ENCODE measurements at regions not wholly inside any gene's neighbourhood (a gene's known extent, or its start where the extent isn't known, plus 50 kb on each side); places are given as distances from the start of the nearest gene placed in this dataset.

DNA sequence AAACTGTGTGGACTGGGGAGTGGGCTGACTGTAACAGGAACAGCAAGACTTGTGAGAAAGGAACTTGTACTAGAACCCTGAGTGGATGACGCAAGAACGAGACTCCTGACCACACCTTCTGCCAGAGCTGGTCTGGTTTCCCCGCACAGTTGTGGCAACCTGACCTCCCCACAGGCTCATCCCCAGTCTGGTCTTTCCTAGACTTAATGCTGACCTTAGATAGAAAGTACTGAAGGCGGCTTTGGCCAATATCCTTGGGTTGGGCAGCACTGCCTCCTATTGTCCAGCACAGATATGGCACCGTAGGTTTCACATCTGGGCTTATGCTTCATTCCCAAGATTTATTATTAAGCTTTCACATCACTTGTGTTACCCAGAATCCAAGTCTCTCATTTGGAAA lies 137.8 kb upstream of the FRG1 start (continued):
- TF ChIP-seq, protein P1, sequence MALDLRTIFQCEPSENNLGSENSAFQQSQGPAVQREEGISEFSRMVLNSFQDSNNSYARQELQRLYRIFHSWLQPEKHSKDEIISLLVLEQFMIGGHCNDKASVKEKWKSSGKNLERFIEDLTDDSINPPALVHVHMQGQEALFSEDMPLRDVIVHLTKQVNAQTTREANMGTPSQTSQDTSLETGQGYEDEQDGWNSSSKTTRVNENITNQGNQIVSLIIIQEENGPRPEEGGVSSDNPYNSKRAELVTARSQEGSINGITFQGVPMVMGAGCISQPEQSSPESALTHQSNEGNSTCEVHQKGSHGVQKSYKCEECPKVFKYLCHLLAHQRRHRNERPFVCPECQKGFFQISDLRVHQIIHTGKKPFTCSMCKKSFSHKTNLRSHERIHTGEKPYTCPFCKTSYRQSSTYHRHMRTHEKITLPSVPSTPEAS (tag by site-specific recombination; IDR thresholded peaks at IDR 0.05): no peak
- no peak for TF ChIP-seq ZBTB8A (tag by site-specific recombination; IDR thresholded peaks at IDR 0.05)
- no peak for TF ChIP-seq GLIS1 (tag by site-specific recombination; IDR thresholded peaks at IDR 0.05)

DNA sequence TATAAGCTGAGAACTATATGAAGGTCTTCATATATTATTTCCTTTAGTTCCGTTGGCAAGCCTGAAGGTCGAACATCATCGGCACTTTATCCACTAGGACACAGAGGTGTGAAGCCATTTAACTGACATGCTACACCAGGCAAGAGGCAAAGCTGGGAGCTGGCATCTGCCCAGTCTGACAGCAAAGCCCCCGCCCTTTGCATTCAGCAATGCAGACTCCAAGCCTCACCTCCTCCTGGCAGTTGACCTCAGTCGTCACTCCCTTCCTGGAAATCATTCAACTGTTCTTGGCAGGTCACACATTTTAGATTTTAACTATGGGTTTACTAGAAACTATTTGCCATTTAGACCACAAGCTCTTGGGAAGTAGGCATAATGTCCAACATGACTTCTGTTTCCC lies 135.8 kb upstream of the FRG1 start:
- no peak for TF ChIP-seq SP3 (tag by site-specific recombination; IDR thresholded peaks at IDR 0.05)
- ChIA-PET POLR2A (no interaction called here), CTCF (no interaction called here)
- Histone ChIP-seq H3K4me3 (ENCODE audit: low read depth, low read length) (no peak overlapping the region), H3K9me3 (ENCODE audit: control insufficient read depth, insufficient read depth, low read depth, low read length) (no peaks in the 10 kb centered on the region), H3K4me1 (ENCODE audit: control insufficient read depth, insufficient read depth, low read length) (no peaks in the 10 kb centered on the region), H3K27ac (ENCODE audit: extremely low read depth, low read depth, low read length) (no peak overlapping the region), H3K36me3 (ENCODE audit: control insufficient read depth in 2 of 2, insufficient read depth in 1 of 2, low read length in 2 of 2) (no peaks in the 10 kb centered on the region)

DNA sequence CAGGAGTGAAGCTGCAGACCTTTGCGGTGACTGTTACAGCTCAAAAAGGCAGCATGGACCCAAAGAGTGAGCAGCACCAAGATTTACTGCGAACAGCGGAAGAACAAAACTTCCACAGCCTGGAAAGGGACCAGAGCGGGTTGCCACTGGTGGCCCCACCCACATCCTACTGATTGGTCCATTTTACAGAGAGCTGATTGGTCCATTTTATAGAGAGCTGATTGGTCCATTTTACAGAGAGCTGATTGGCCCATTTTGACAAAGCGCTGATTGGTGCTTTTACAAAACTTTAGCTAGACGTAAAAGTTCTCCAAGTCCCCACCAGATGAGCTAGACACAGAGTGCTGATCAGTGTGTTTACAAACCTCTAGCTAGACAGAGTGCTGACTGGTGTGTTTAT lies 134.2 kb upstream of the FRG1 start:
- H3K9me3 ChIP-seq (ENCODE audit: control insufficient read depth, insufficient read depth, low read depth, low read length): no peaks in the 10 kb centered on the region
- H3K27ac ChIP-seq (ENCODE audit: extremely low read depth, low read depth, low read length): no peak overlapping the region
- TF ChIP-seq SETDB1 (IDR thresholded peaks at IDR 0.05; ENCODE audit: insufficient read length, low read length): no peak
- TF ChIP-seq ZNF394 (tag by site-specific recombination; IDR thresholded peaks at IDR 0.05; ENCODE audit: borderline replicate concordance): no peak
- no peak for TF ChIP-seq ZNF146 (tag by site-specific recombination; IDR thresholded peaks at IDR 0.05)
- no peak for TF ChIP-seq ZNF433 (tag by site-specific recombination; IDR thresholded peaks at IDR 0.05; ENCODE audit: low read depth)
- TF ChIP-seq ZNF621 (tag by site-specific recombination; IDR thresholded peaks at IDR 0.05): no peak
- no peak for TF ChIP-seq ZNF530 (tag by site-specific recombination; IDR thresholded peaks at IDR 0.05; ENCODE audit: low read depth)
- TF ChIP-seq, protein P2, sequence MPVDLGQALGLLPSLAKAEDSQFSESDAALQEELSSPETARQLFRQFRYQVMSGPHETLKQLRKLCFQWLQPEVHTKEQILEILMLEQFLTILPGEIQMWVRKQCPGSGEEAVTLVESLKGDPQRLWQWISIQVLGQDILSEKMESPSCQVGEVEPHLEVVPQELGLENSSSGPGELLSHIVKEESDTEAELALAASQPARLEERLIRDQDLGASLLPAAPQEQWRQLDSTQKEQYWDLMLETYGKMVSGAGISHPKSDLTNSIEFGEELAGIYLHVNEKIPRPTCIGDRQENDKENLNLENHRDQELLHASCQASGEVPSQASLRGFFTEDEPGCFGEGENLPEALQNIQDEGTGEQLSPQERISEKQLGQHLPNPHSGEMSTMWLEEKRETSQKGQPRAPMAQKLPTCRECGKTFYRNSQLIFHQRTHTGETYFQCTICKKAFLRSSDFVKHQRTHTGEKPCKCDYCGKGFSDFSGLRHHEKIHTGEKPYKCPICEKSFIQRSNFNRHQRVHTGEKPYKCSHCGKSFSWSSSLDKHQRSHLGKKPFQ (tag by site-specific recombination; IDR thresholded peaks at IDR 0.05): no peak
- TF ChIP-seq, protein P1 (tag by site-specific recombination; IDR thresholded peaks at IDR 0.05): no peak
- TF ChIP-seq, protein P3, sequence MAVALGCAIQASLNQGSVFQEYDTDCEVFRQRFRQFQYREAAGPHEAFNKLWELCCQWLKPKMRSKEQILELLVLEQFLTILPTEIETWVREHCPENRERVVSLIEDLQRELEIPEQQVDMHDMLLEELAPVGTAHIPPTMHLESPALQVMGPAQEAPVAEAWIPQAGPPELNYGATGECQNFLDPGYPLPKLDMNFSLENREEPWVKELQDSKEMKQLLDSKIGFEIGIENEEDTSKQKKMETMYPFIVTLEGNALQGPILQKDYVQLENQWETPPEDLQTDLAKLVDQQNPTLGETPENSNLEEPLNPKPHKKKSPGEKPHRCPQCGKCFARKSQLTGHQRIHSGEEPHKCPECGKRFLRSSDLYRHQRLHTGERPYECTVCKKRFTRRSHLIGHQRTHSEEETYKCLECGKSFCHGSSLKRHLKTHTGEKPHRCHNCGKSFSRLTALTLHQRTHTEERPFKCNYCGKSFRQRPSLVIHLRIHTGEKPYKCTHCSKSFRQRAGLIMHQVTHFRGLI (tag by site-specific recombination; IDR thresholded peaks at IDR 0.05): no peak
- TF ChIP-seq ZNF274 (IDR thresholded peaks at IDR 0.05; ENCODE audit: low read length): no peak
- TF ChIP-seq ZNF274 (tag by site-specific recombination; IDR thresholded peaks at IDR 0.05; ENCODE audit: borderline replicate concordance): no peak
- no peak for TF ChIP-seq WT1 (tag by site-specific recombination; IDR thresholded peaks at IDR 0.05)
- no peak for TF ChIP-seq ZNF112 (tag by site-specific recombination; IDR thresholded peaks at IDR 0.05)
- TF ChIP-seq SALL2 (tag by site-specific recombination; IDR thresholded peaks at IDR 0.05; ENCODE audit: borderline replicate concordance): no peak
- no peak for TF ChIP-seq ZNF121 (tag by site-specific recombination; IDR thresholded peaks at IDR 0.05)
- no peak for TF ChIP-seq ZNF138 (tag by site-specific recombination; IDR thresholded peaks at IDR 0.05; ENCODE audit: borderline replicate concordance)
- TF ChIP-seq KLF1 (tag by site-specific recombination; IDR thresholded peaks at IDR 0.05): no peak
- TF ChIP-seq, protein P4, sequence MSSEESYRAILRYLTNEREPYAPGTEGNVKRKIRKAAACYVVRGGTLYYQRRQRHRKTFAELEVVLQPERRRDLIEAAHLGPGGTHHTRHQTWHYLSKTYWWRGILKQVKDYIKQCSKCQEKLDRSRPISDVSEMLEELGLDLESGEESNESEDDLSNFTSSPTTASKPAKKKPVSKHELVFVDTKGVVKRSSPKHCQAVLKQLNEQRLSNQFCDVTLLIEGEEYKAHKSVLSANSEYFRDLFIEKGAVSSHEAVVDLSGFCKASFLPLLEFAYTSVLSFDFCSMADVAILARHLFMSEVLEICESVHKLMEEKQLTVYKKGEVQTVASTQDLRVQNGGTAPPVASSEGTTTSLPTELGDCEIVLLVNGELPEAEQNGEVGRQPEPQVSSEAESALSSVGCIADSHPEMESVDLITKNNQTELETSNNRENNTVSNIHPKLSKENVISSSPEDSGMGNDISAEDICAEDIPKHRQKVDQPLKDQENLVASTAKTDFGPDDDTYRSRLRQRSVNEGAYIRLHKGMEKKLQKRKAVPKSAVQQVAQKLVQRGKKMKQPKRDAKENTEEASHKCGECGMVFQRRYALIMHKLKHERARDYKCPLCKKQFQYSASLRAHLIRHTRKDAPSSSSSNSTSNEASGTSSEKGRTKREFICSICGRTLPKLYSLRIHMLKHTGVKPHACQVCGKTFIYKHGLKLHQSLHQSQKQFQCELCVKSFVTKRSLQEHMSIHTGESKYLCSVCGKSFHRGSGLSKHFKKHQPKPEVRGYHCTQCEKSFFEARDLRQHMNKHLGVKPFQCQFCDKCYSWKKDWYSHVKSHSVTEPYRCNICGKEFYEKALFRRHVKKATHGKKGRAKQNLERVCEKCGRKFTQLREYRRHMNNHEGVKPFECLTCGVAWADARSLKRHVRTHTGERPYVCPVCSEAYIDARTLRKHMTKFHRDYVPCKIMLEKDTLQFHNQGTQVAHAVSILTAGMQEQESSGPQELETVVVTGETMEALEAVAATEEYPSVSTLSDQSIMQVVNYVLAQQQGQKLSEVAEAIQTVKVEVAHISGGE (tag by site-specific recombination; conservative IDR thresholded peaks at IDR 0.05; ENCODE audit: low read depth): no peak
- POLR2A ChIA-PET: no interaction called here
- CTCF ChIA-PET: no interaction called here
- H3K4me1 ChIP-seq (ENCODE audit: control insufficient read depth, insufficient read depth, low read length): no peaks in the 10 kb centered on the region
- H3K4me3 ChIP-seq (ENCODE audit: low read depth, low read length): no peak overlapping the region
- H3K36me3 ChIP-seq (ENCODE audit: control insufficient read depth in 2 of 2, insufficient read depth in 1 of 2, low read length in 2 of 2): no peaks in the 10 kb centered on the region
